HG02571 (cell line): ENCODE measurements at regions not wholly inside any gene's neighbourhood (a gene's known extent, or its start where the extent isn't known, plus 50 kb on each side); places are given as distances from the start of the nearest gene placed in this dataset.
"Not testable (repeated sequence)": the region's sequence is repeated elsewhere in the genome, so short reads cannot be mapped to it uniquely, and the experiment has no call there.

Experiments
- ATAC-seq: cut with Tn5 transposase; IDR thresholded peaks from one replicate; pipeline ENCODE4 v1.9.1; 2021; ENCODE audit warnings: mild to moderate bottlenecking, moderate library complexity; ENCODE audit not compliant: unreplicated experiment

DNA sequence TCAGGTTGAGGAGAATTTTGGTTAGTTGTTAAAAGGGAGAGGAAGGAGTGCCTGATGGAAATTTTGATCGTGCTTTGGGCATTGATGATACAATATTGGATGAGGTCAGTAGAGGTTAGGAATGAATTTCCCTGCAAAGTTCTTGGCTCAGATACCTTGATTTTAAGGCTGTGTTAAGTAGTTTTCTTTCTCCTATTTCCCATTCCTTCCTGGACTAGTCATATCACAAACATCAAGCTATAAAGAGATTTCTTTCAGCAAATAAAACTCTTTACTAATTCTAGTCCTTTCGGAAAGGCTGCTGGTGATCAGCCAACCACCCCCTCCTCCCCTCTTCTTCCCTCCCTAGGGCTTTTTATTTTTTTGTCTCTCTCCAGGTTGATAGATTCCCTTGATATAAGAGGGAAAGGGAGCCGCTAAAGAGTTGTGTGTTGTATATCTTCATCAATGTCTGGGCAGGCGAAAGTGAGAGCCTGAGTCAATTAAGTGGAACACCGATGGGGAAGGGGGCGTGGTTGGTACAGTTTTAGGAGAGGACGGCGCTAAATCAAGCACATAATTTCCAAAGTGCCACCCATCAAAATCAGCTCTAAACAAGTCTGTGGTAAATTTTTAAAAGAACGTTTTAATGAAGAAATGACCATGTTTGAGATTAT lies 100.1 kb upstream of the PLXNA2 start:
- ATAC-seq: no peak

DNA sequence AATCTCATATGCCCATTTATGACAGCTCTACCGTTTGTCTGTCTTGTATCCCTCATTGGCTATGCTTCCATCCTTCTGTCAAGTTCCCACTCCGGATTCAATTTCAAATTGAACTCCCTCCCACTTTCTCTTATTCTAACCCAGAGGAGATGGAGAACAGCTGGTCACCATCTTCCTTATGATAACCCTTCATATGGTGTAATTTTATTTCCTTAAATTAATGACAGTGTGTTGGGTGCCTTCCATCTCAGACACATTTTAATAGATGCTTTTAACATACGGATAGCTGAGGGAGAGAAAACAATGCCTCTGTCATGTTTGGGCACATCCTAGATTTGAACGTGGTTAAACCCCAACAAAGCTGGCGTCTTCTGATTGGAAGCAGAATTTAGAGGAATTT lies 103.0 kb upstream of the PLXNA2 start:
- ATAC-seq: no peak

DNA sequence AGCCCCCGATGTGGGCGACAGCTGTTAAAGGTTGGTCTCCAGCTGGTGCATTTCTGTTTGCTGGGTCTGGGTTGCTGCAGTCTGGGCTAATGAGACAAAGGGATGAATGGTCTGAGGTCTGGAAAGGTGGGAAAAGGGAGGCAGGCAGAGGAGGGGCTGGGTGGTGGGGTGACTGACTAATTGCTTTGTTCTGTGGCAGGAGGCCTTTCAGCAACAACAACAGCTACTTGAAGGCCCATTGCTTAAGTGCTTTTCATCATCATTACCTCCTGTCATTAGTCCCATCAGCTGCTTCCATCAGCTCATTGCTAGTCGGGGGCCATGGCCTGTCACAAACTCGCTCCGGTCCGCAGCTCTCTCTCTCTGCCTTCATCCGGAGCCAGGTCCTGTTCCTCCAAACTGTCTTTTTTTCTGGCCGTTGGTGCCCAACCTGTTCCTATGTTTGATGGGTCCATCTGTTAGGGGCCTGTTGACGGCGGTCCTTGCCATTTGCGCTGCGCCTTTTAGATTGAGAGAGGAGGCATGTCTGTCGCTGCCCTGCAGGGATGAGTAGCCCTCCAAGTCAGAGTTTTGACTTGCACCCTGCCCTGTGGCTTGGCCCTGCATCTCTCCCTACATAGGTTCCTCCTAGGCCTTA lies 105.6 kb upstream of the PLXNA2 start:
- ATAC-seq: no peak

DNA sequence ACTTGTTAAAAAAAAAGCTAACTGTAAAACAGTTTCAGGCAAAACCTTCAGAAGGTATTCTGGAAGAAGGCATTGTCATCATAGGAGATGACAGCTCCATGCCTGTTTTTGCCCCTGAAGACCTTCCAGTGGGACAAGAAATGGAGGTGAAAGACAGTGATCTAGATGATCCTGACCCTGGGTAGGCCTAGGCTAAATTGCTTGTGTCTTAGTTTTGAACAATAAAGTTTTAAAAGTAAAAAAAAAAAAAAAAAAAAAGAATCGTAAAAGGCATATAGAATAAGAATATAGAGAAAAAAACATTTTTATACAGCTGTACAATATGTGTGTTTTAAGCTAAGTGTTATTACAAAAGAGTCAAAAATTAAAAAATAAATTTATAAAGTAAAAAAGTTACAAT lies 106.6 kb upstream of the PLXNA2 start:
- ATAC-seq: no peak

DNA sequence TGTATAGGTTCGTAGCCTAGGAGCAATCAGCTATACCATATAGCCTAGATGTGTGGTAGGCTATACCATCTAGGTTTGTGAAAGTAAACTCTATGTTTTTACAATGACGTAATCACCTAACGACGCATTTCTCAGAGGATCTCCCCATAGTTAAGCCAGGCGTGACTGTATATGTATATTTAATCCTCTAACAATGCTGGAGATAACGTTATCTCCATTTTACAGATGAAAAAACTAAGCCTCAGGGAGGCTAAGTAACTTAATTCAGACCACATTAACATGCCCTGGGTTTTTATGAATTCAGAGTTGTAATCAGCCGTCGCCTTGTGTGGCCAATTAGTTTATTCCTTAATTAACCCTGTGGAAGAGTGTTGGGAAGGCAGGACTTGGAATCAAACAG lies 107.7 kb upstream of the PLXNA2 start:
- no peak for ATAC-seq

DNA sequence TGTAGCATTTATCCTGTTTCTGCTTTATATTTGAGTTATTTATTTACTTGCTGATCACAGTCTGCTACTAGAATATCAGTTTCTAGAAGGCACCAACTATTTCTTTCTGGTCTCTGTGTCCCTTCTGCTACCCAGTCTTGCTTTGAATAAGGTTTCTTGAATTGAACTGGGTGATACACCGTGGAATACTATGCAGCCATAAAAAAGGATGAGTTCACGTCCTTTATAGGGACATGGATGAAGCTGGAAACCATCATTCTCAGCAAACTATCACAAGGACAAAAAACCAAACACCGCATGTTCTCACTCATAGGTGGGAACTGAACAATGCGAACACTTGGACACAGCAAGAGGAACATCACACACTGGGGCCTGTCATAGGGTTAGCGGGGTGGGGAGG lies 109.6 kb upstream of the PLXNA2 start:
- ATAC-seq: not testable (repeated sequence)

DNA sequence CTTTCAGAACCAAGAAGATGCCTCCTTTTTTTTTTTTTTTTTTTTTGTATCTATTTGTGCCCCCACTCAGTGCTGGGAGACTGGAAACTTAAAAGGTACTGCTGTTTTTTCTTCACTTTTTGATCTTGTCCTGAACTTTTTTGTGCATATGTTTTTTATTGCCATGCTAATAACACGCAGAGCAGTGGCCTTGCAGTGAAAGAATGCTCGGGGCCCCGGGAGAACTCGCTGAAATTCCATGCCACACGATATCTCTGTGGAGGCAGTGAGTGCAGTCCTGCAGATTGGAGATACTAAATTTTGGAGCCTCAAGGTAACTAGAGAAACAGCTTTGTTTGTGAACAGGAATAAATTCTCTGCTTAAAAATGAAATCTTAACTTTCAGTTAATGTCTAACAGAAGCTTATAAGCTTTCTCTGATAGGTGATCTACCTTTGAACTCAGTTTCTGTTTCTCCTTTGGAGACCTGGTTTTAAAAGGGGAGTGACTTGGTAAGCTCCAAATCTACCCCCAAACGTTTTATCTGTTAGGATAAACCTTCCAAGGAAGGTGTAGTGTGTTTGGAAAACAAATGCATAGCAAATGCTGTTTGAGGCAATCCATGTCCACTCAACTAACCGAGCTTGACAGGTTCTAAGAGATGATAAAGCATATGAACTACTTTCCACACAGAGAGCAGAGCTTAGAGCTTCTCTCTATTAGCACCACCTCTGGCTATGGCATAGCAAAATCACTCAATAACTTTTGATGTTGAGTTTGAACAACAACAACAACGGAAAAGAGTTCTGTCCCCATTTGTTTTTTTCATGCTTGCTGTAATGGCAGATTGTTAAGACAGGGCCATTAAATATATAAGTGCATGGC lies 113.7 kb upstream of the PLXNA2 start:
- ATAC-seq: no peak

DNA sequence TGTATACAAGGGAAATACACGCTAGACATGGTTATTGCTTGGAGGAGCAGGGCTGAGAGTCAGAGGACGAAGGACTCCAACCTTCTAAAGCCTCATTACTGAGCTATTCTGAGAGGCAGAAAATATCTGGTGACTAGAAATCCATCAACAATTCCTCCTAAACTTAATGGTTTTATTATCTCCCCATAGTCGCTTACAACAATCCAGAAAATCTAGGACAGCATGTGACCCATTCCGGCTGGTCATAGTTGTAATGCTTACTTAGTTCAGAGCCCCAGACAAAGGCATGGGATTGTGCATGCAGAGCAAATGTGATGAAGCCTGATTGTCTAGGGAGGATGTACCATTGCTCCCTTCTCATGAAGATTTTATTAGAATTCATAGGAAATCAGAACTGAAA lies 114.5 kb upstream of the PLXNA2 start:
- ATAC-seq: no peak

DNA sequence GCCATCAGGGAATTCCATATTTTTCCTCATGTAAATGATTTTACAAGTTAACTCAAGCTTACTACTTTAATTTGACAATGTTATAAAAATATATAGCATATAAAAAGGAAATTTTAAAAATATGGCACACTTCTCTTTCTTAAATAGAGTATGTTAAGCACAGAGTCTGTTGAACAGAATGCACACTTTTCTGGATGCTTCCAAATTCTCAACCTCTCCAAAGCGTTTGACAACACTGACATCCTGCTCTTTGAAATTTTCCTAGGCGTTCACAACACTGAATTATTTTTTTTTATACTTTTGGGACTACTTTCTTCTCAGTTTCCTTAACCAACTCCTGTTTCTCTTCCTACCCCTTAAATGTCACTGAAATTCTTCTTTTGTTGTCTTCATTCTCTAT lies 117.8 kb upstream of the PLXNA2 start:
- no peak for ATAC-seq

DNA sequence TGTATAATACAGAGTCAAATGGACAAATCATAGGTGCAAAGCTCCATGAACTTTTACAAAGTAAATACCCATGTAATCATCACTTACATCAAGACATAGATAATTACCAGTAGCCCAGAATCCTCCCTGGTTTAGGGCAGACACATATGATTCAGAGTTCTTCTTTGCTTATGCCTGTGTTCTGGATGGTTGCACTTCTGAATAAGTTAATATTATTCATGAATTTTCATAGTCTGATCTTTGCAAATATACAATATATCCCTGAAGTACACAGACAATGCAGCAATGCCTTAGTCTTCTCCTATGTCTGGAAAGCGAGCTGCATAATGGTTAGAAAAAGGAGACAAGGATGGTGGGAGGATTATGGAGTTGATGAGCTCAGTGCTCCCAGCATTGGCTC lies 122.4 kb upstream of the PLXNA2 start:
- ATAC-seq: no peak

DNA sequence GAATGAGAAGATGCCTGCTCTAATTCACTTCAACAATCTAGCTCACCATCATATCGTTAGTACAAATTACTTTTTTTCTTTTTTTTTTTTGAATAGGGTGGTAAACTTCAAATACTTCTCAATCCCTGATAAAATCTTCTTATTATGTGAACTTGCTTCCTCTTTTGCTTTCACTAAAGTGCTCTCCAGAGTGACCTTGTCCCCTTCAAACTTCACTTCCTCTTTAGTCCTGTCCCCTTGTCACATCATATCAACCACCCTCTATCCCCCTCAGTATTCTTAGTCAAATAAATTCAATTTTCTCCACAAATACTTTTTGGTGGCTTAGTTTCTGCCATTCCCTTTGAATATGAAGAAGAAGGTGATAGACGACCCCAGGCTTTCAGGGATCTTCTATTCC lies 124.9 kb upstream of the PLXNA2 start:
- ATAC-seq: no peak

DNA sequence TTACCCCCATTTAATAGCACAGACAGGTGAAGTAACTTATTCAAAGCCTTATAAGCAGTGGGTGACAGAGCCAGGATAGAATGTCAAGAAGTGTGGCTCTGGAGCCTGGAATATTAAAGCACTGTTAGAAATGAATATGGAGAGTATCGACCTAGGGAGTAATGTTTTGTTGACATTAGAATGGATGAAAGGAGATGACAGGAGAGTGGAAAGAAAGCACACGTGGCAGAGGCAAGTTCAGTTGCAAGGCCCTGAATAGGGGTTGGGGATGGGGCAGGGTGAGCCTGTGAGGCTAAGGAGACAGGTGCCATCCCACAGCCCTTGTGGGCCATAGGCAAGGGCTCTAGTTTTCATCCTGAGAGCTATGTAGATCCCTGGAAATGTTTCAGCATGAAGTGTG lies 125.5 kb upstream of the PLXNA2 start:
- no peak for ATAC-seq

DNA sequence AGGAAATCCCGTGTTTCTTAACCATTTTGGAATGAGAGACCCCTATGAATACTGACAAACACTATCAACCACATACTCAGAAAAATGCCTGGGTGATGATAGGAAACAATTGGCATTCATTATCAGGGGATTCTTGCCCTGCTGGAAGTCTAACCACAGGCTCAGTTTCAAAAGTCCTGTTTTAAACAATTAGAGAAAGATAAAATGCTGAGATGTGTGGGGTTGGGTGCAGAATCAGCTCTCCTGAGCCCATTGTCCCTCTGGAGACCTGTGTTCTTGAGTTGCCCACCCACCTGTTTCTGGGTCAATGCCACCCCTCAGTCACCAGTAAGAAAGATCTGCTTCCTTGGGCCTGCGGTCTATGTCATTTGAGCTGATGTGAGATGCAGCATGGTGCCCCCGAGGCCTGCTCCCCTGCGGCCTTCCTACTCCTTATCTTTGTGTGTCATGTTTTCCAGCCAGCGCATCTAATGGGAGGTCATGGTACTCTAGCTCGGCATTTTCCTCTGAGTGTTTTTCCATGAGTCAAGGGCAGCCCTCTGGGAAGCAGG lies 130.3 kb upstream of the PLXNA2 start:
- no peak for ATAC-seq

DNA sequence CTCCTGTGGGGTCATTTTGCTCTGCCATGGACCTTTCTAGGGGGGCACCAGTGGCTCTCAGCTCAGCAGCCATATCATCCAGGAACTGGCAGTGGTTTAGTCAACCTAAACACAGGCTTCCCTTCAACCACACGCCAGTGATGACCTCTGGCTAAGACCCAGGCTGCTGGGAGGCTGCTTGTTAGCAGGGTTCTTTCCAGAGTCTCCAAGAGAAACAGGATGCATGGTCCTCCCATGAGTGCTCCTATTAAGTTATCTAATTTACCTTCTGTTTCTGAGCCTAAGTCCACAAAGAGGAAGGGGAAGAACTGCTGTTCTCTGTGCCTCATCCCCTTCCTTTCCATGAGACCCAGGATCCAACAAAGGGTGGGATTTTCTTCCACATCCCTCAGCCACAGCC lies 137.3 kb upstream of the PLXNA2 start:
- no peak for ATAC-seq

DNA sequence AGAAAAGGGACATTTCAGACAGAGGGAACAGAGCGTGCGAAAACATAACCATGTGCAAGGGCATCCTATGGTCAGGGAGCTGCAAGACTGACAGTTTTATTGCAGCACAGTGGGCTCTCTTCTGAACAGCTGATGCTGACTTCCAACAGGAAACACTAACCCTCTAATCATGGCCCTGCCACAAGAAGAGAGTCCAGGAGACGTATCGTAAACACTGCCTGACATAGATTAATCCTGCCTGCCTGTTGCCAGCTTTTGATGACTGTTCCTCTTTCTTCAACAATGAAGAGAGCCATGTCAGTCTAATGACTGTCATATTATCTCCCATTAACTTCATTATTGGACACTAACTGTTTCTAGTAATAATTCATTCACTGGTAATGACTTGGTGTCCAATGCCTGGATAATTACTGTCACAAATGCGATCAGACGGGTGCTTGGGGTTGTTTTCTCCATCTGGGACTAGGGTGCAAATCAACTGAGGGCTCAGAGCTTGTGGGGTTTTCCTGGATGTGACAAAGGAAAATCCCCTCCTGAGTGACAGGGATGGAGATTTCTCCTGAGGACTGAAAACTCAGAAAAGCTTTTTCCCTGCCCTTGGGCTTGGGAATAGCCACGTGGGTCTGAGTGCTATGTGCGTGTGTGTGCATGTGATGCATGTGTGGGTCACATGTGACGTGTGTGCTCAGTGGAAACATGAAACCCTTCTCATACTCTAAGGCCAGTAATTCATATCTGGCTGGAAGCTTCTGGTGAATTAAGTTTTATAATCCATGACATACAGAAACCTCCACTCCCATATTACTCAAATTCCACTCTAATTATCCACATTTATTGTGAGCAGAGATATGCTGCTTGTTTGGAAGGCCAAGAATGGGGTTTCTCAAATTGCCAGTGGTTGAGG lies 144.0 kb upstream of the PLXNA2 start:
- no peak for ATAC-seq

DNA sequence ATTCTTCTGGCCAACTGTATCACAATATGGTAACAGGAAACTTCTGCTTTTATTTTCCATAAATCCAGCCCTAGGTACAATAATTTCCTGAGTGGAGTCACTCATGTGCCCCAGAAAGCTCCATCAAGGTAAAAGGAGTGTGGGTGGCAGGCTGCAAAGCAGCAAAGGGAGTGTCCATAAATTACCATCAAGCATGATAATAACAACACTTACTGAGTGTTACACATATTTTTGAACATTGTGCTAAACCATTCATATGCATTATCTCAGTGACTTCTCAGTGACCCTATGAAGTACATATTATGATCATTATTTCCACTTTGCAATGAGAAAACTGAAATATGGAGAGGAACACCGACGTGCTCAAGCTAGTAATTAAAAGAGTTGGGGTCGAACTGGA lies 149.2 kb upstream of the PLXNA2 start:
- ATAC-seq: no peak

DNA sequence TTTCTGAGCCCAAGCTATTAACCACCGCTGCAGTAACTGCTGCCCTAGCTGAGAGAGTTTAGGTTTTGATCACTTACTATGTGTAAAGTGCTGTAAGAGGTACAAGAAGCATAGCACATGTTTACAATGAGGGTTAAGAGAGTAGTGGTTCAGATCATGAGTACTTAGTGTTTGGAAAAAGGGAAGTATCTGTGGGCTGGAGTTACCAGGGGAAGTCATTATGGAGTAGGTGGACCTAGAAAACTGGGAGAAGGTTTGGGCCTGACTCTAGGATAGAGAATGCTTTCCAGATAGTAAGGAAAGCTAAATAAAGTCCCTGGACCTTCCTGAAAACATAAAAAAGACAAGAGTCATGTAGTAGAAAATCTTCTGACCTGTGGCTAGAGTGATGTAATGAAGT lies 149.6 kb upstream of the PLXNA2 start:
- ATAC-seq: no peak

DNA sequence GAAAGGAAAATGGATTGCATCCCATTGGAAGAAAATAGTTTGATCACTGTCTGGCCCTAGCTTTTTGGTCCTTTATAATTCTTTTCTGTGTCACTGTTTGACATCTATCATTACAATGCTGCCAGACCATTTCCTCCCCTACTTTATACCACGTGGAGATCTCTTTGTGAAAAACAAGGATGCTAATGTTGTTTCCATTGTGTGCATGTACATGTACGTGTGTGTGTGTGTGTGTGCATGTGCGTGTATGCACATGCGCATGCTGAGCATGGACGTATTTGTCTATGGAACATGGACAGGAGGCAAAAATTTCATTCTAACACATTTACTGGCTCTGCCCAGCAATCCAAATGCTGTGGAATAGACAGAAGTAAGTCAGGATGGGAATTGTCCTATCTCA lies 153.1 kb upstream of the PLXNA2 start:
- ATAC-seq: no peak

DNA sequence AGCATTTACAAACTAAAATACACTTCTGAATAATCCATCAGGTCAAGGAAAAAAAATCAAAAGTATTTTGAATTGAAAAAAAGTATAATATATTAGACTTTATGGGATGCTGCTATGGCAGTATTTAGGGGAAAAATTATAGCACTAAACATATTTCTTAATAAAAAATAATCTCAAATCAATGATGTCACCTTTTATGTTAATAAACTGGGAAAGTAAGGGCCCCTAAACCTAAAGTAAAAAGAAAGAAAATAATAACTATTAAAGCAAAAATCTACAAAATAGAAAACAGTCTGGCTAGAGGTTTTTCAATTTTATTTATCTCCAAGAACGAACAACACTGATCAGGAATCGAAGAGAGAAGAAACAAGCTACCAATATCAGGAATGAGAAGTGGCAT lies 160.8 kb upstream of the PLXNA2 start:
- ATAC-seq: no peak

DNA sequence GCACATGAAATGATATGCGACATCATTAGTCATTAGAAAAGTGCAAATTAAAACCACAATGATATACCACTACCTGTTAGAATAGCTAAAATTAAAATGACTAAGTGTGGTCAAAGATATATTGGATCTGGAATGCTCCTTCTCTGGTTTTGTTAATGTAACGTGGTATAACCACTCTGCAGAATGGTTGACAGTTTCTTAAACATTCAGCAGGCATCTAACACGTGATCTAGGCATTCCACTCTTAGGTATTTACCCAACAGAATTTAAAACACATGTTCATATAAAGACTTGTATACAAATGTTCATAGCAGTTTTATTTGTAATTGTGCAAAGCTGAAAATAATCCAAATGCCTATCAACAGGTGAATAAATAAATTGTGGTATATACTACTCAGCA lies 165.0 kb upstream of the PLXNA2 start:
- ATAC-seq: no peak

DNA sequence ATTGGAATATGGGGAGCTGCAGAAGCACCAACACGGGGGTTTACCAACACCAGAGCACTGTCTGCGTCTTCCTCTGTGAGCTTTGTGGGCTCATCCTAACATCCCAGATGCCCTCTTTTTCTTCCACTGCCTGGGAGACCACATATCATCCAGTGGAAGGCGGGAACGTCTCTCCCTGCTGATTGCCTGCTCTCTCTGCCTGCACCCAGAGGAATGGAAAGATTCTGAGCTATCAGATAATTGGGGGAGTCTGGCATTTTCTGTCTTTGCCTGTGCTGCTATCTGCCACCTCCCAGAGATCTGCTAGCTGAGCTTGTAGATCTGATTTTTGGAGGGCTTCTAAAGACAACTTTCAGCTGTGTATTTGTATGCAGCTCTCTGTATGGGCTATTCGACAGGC lies 166.2 kb upstream of the PLXNA2 start:
- ATAC-seq: no peak
